HG02870 (cell line): ENCODE measurements at regions not wholly inside any gene's neighbourhood (a gene's known extent, or its start where the extent isn't known, plus 50 kb on each side); places are given as distances from the start of the nearest gene placed in this dataset.
"Not testable (repeated sequence)": the region's sequence is repeated elsewhere in the genome, so short reads cannot be mapped to it uniquely, and the experiment has no call there.

Source experiments
- ATAC-seq: cut with Tn5 transposase; IDR thresholded peaks from one replicate; pipeline ENCODE4 v1.9.1; 2021; ENCODE audit warnings: mild to moderate bottlenecking, moderate library complexity; ENCODE audit not compliant: unreplicated experiment

GRCh38 chr4:114236171-114236769, 256.8 kb upstream of the ARSJ start:
- ATAC-seq = no peak

- ATAC-seq = no peak
These were observed 258.6 kb upstream of the ARSJ start for GRCh38 chr4:114237997-114238396.

DNA sequence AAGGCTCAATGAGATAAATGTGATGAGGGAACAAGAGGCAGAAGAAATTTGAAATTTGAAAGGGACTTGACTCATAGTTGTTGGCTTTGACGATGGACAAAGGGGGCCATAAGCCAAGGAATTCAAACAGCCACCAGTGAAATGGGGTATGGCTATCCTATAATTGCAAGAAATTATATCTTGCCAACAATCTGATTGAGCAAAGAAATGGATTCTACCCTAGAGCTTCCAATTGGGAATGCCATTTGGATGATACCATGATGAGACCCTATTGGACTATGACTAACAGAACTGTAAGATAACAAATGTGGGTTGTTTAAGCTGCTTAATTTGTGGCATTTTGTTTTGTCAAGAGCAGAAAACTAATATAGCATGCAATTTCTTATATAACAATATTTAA, 270.1 kb upstream of the ARSJ start:
- no peak for ATAC-seq

DNA sequence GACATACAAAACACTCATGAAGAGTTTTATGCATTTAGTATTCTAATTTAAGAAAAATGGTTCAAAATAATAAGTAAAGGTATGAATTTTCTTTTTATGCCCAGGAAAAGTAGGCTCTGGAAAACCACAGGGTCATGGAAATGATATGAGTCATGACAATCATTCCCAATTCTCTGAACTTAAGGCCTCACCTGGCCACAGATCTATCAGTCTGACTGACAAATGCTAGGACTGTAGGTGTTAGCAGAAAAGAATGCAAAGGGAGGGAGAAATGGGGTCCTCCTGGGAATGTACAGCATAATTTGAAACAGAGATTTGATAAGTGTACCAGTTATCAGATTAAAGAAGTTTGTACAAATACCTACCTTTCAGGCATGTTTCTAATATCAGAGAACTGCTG, 270.5 kb upstream of the ARSJ start:
- ATAC-seq = no peak

DNA sequence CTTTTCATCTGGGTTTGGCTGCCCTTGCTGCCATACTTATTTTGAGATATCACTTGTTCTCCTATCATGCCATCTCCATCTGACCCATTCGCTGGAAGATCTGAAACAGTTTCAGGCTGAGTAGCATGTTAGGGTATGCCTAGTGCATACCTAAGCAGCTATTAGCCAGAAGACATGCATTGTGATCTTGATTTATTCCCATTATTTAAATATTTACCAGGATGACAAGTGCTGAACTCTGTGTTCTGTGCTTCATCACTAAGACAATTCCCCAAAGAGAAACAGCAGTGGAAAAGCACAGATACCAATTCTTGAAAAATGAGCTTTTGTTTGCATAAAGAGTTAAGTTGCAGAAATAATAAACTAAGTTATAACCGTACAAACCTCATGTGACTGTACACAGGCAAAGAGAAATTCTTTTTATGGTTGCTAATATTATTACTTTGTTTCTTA, 271.0 kb upstream of the ARSJ start:
- no peak for ATAC-seq

GRCh38 chr4:114251020-114251419, 271.6 kb upstream of the ARSJ start:
- ATAC-seq = no peak

DNA sequence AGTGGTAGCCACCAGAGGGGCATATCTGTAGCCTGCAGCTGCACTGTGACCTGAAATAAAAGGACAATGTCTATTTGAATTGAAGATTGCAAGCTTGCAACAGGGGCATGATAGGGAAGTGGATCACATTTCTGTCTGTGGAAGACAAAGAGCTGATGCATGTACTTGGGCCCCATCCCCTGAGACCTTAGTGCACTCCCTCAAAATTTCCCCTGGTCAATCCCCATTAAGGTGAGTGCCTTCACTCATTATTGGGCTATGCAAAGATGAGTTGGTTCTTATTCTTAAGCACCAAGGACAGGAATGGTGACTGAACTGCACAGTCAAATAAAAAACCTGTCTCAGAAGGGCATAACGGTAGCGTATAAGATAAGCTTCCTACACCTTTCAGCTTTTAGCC, 273.1 kb upstream of the ARSJ start:
- no peak for ATAC-seq

DNA sequence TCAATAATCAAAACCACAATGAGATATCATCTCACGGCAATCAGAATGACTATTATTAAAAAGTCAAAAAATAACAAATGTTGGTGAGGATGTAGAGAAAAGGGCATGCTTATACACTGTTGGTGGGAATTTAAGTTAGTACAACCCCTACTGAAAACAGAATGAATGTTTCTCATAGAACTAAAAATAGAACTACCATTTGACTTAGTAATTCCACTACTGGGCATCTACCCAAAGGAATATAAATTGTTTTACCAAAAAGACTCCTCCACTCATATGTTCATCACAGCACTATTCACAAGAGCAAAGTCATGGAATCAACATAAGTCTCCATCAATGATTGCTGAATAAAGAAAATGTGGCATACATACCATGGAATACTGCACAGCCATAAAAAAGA, 278.1 kb upstream of the ARSJ start:
- ATAC-seq = no peak

DNA sequence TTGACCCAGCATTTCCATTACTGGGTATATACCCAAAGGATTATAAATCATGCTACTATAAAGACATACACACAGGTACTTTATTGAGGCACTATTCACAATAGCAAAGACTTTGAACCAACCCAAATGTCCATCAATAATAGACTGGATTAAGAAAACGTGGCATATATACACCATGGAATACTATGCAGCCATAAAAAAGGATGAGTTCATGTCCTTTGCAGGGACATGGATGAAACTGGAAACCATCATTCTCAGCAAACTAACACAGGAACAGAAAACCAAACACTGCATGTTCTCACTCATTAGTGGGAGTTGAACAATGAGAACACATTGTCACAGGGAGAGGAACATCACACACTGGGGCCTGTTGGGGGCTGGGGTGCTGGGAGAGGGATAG, 283.0 kb upstream of the ARSJ start:
- ATAC-seq = not testable (repeated sequence)

DNA sequence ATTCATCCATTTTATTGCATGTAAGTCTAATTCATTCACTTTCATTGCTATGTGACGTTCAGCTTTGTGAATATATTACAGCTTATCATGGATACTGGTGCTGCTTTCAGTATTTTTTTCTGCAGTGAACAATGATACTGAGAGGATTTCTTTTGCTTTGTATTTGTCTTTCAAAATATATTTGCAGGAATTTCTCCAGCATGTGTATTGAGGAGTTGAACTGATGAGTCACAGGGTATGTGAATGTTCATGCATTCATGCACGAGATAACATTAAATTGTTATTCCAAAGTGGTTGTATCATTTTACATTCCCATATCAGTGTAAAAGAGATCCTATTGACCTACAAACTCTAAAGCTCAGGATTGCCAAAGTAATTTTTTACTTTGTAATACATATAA, 283.8 kb upstream of the ARSJ start:
- ATAC-seq = no peak

DNA sequence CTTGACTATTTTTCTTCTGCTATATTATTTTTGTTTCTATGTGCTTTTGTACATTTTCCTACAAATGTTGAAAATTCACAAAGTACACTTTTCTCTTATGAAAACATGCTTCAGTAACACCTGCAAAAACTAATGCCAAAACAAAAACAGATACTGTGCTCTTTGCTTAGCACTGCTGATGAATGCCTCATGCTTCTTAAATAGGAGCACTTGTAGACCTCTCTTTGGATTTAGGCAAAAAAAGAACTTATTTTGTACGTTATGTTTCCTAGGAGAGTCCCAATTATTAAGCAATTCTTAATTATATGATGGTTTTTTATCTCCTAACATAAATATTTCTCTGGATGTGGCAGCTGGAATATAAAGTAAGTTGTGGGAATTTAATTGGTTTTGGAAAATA, 285.0 kb upstream of the ARSJ start:
- ATAC-seq = no peak

DNA sequence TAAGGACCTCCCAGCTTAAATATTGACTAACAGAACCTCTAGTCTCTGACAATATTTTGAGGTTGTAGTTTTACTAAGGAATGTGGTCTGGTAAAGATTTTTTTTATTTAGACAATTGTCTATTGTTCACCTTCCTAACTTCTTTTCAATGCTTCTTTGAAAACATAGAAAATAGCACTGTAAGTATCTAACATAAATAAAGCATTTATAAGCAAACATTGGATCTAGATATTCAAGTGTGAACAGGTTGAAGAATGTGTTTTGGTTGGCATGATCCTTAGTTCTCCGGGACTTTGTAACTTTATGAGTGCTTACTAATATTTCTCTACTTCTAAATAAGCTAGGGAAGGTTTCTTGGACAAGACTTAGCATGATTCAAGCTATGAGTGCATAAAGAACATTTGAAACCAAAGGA, 285.4 kb upstream of the ARSJ start:
- no peak for ATAC-seq

- ATAC-seq = no peak
These were observed 285.9 kb upstream of the ARSJ start for GRCh38 chr4:114265342-114265741.

- no peak for ATAC-seq
These were observed 288.5 kb upstream of the ARSJ start for GRCh38 chr4:114267976-114268375.

DNA sequence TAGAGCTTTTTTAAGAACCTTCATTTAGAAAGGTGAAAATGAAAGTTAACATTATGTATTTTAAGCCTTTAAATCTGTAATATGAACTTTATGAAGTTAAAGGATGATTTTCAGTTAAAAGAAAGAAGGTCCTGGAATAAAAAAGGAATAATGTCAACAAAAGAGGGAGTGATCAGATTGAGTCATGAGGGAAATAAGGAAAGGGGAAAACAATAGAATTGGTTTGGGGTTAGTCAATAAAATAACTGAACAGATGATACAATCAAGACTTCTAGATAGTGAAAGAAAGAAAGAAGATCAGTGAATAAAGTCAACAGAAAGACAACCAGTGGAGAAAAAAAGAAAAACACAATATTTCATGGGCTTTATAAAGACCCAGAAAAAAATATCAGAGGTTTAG, 291.6 kb upstream of the ARSJ start:
- ATAC-seq = no peak

GRCh38 chr4:114272226-114272625, 292.8 kb upstream of the ARSJ start:
- ATAC-seq = no peak

GRCh38 chr4:114273238-114273637, 293.8 kb upstream of the ARSJ start:
- ATAC-seq = no peak

GRCh38 chr4:114277690-114278089, 298.2 kb upstream of the ARSJ start:
- ATAC-seq = no peak

GRCh38 chr4:114279066-114279465, 299.6 kb upstream of the ARSJ start:
- ATAC-seq = no peak

DNA sequence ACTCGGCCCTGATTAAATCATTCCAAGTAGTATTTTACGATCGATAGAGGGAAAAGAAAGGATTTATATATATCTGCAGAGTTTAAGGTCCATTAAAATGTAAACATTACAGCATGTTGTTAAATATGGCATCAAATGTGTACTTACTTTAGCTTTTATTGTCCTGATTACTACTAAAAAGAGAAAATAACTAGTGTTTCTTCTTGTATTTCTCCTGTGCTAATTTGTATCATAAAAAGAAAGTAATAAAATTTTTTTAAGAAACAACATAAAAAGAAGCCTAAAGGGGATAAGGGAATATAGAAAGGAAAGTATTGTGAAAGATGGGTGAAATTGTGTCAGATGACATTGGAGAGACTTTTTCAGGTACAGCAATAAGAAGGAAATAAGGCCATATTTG, 300.3 kb upstream of the ARSJ start:
- no peak for ATAC-seq

DNA sequence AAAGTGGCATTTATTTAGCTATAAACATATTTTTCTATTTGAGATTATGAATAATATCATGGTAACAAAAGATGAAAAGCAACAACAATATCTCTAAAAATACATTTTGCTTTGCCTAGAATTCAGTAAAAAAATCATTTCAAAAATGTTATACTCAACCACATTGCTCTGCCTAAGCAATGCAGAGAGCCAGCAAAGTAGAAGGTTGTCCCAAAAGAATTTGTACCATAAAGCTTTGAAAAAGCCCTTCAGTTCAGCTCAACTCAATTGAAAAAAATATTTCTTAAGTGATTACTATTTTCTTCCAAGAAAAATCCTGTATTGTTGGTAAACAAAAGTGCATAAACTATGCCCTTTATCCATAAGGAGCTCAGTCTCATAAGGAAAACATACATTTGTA, 301.2 kb upstream of the ARSJ start:
- no peak for ATAC-seq

DNA sequence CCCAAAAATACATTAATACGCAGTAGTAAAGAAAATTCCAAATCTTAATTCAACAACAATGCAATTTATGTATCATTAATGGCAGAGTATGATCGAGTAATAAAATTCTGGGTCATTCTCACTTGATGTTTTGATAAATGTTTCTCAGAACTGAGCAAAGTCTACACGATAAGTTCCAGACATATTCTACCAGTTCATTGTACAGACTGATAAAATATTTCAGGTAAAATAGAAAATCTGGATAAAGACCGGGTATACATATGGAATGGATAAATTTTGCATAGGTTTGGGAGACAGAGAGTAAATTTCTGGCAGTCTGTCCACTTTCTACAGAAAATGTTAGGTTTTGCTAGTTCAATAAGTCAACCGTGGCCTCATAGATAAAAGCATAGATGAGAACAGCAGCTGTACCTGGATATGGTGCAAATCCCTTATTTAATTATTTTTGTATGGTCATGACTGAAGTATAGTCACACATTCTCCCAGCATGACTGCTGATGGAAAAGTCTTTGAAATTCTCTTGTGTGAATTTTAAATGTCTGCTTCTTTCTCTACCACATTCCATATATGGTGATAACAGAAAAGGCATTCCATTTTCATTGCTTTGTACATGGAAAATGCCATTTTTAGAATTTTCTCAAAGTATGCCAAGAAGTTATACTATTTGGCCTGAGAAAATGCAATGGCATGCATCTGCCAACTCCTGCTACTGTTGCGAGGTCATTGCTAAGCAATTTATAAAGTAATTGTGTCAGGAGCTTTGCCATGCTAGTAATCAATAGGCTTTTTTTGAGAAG, 301.9 kb upstream of the ARSJ start:
- no peak for ATAC-seq

DNA sequence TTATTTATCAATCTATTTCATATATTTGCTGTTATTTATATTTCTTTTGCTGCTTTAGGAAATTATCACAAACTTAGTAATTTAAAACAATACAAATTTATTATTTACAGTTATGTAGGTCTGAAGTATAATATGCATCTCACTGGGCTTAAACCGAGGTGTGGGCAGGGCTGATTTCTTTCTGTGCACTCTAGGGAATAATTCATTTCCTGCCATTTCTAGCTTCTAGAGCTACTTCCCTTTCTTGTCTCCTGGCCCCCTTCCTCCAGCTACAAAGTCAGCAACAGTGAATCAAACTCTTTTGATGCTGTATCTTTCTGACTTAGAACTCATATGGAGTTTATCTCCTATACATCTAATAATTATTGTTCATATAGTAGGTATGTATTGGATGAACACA, 303.5 kb upstream of the ARSJ start:
- ATAC-seq = no peak
